NCI-H2107 treated with DMSO at 0.1 percent for 48 hours (cell line): ENCODE measurements at regions not wholly inside any gene's neighbourhood (a gene's known extent, or its start where the extent isn't known, plus 50 kb on each side); places are given as distances from the start of the nearest gene placed in this dataset.

Experiments
- DNase-seq: peaks from one replicate; lab custom pipeline; 2025; ENCODE audit not compliant: unreplicated experiment; lab: John Stamatoyannopoulos, UW

GRCh38 chr17:77426676-77427386 lies 286.1 kb downstream of the SEC14L1 start:
- DNase-seq, result no peak

- no peak for DNase-seq
These were observed 286.7 kb downstream of the SEC14L1 start for GRCh38 chr17:77427391-77427991.

GRCh38 chr17:77428020-77428748 lies 287.4 kb downstream of the SEC14L1 start:
- no peak for DNase-seq

GRCh38 chr17:77428749-77429368 lies 288.1 kb downstream of the SEC14L1 start:
- no peak for DNase-seq

GRCh38 chr17:77429369-77429968 lies 288.7 kb downstream of the SEC14L1 start:
- no peak for DNase-seq

- peak; percentile 38 for DNase-seq
These were observed 289.4 kb downstream of the SEC14L1 start for GRCh38 chr17:77429969-77430752.

GRCh38 chr17:77432034-77432661 lies 291.4 kb downstream of the SEC14L1 start:
- DNase-seq, result no peak

- DNase-seq, result no peak
These were observed 292.0 kb downstream of the SEC14L1 start for GRCh38 chr17:77432742-77433141.

GRCh38 chr17:77433385-77434135 lies 292.8 kb downstream of the SEC14L1 start:
- no peak for DNase-seq

- no peak for DNase-seq
These were observed 293.7 kb downstream of the SEC14L1 start for GRCh38 chr17:77434136-77435114.

- DNase-seq, result no peak
These were observed 294.7 kb downstream of the SEC14L1 start for GRCh38 chr17:77435272-77436057.

- DNase-seq, result no peak
These were observed 295.3 kb downstream of the SEC14L1 start for GRCh38 chr17:77436058-77436442.

- no peak for DNase-seq
These were observed 295.7 kb downstream of the SEC14L1 start for GRCh38 chr17:77436481-77436880.

GRCh38 chr17:77437017-77437416 lies 296.2 kb downstream of the SEC14L1 start:
- peak; percentile 35 for DNase-seq

GRCh38 chr17:77437747-77438146 lies 297.0 kb downstream of the SEC14L1 start:
- no peak for DNase-seq

- DNase-seq, result no peak
These were observed 297.7 kb downstream of the SEC14L1 start for GRCh38 chr17:77438241-77439188.
